ENCODE measurements at regions not wholly inside any gene's neighbourhood (a gene's known extent, or its start where the extent isn't known, plus 50 kb on each side); places are given as distances from the start of the nearest gene placed in this dataset.

GRCh38 chr5:6867712-6868111, 154.5 kb downstream of the TENT4A start:
- peaks cover 0 to 8% of the 10 kb centered on the region in 2 donors for H3K4me1 ChIP-seq
- DNase-seq = no peak
- H3K4me3 ChIP-seq = no peak overlapping the region
- TF ChIP-seq CTCF (IDR thresholded peaks at IDR 0.05 in 4 of 5, conservative IDR thresholded peaks at IDR 0.05 in 1 of 5) = no peak
- no peak for TF ChIP-seq POLR2A (IDR thresholded peaks at IDR 0.05)
- no peak for ATAC-seq
- peak overlapping the region in 2 of 4 donors; percentile 62 to 73 for H3K27ac ChIP-seq
- in situ Hi-C loops (cut with MboI; ENCODE audit: low sequenced_read_pairs in 4 of 4) (no loop called here), intact Hi-C loops (cut with DNase I; ENCODE audit: low total_unique reads) (no loop called here)
- H3K9me3 ChIP-seq = no peaks in the 10 kb centered on the region
- H3K36me3 ChIP-seq = no peaks in the 10 kb centered on the region
- H3K27me3 ChIP-seq = no peaks in the 10 kb centered on the region

GRCh38 chr5:6868171-6868570, 154.9 kb downstream of the TENT4A start:
- in situ Hi-C loops (cut with MboI; ENCODE audit: low sequenced_read_pairs in 4 of 4) (no loop called here), intact Hi-C loops (cut with DNase I; ENCODE audit: low total_unique reads) (no loop called here)
- H3K27me3 ChIP-seq = no peaks in the 10 kb centered on the region
- ATAC-seq (peak; percentile 53 to 87), DNase-seq (peak; percentile 29 to 36)
- no peak overlapping the region for H3K4me3 ChIP-seq
- peak overlapping the region in 3 of 4 donors; percentile 62 to 73 (median 63) for H3K27ac ChIP-seq
- no peak for TF ChIP-seq CTCF (IDR thresholded peaks at IDR 0.05 in 4 of 5, conservative IDR thresholded peaks at IDR 0.05 in 1 of 5)
- TF ChIP-seq POLR2A (IDR thresholded peaks at IDR 0.05) = no peak
- H3K36me3 ChIP-seq = no peaks in the 10 kb centered on the region
- peaks cover 0 to 8% of the 10 kb centered on the region in 2 donors for H3K4me1 ChIP-seq
- no peaks in the 10 kb centered on the region for H3K9me3 ChIP-seq

- intact Hi-C loops (cut with DNase I; ENCODE audit: low total_unique reads) = no loop called here
Measured at GRCh38 chr5:6868575-6869215, 155.5 kb downstream of the TENT4A start.

GRCh38 chr5:6869677-6870076, 156.4 kb downstream of the TENT4A start:
- peaks cover 0 to 8% of the 10 kb centered on the region in 2 donors for H3K4me1 ChIP-seq
- H3K4me3 ChIP-seq = no peak overlapping the region
- in situ Hi-C loops (cut with MboI; ENCODE audit: low sequenced_read_pairs in 4 of 4) = no loop called here

More at GRCh38 chr5:6868575-6869215, 155.5 kb downstream of the TENT4A start:
- no peaks in the 10 kb centered on the region for H3K36me3 ChIP-seq
- no peaks in the 10 kb centered on the region for H3K27me3 ChIP-seq
- ATAC-seq (no peak), DNase-seq (no peak)
- H3K9me3 ChIP-seq = no peaks in the 10 kb centered on the region
- TF ChIP-seq CTCF (IDR thresholded peaks at IDR 0.05 in 4 of 5, conservative IDR thresholded peaks at IDR 0.05 in 1 of 5) = no peak
- no peak for TF ChIP-seq POLR2A (IDR thresholded peaks at IDR 0.05)
- peaks cover 0 to 8% of the 10 kb centered on the region in 2 donors for H3K4me1 ChIP-seq
- in situ Hi-C loops (cut with MboI; ENCODE audit: low sequenced_read_pairs in 4 of 4) = no loop called here
- H3K27ac ChIP-seq = peak overlapping the region in 3 of 4 donors; percentile 62 to 73 (median 63)
- no peak overlapping the region for H3K4me3 ChIP-seq

More at GRCh38 chr5:6869677-6870076, 156.4 kb downstream of the TENT4A start:
- Histone ChIP-seq H3K36me3 (no peaks in the 10 kb centered on the region), H3K27ac (no peak overlapping the region), H3K9me3 (no peaks in the 10 kb centered on the region), H3K27me3 (no peaks in the 10 kb centered on the region)
- no peak for TF ChIP-seq POLR2A (IDR thresholded peaks at IDR 0.05)
- TF ChIP-seq CTCF (IDR thresholded peaks at IDR 0.05 in 4 of 5, conservative IDR thresholded peaks at IDR 0.05 in 1 of 5) = no peak
- DNase-seq (no peak), ATAC-seq (no peak)
- intact Hi-C loops (cut with DNase I; ENCODE audit: low total_unique reads) = no loop called here

Data from gastrocnemius medialis (tissue), 4 donors.